ENCODE measurements at regions not wholly inside any gene's neighbourhood (a gene's known extent, or its start where the extent isn't known, plus 50 kb on each side); places are given as distances from the start of the nearest gene placed in this dataset.

- no peak for DNase-seq (ENCODE audit: low read depth)
Measured at GRCh38 chr20:41670631-41671030, 52.5 kb upstream of the CHD6 start.

- DNase-seq (ENCODE audit: low read depth) = no peak
Measured at GRCh38 chr20:41669708-41670263, 51.6 kb upstream of the CHD6 start.

GRCh38 chr20:41668057-41668749 is 50.0 kb upstream of the CHD6 start:
- DNase-seq (ENCODE audit: low read depth) = no peak
